HEK293 (cell line): ENCODE measurements at regions not wholly inside any gene's neighbourhood (a gene's known extent, or its start where the extent isn't known, plus 50 kb on each side); places are given as distances from the start of the nearest gene placed in this dataset.
A peak's percentile ranks its signal among the peaks of the same experiment; 100 is the strongest.

Experiments
- BCL6B ChIP-seq: fragments of 450-650 bp; formaldehyde crosslinking; IDR thresholded peaks from 2 replicates; pipeline ENCODE4 v1.5.1; 2017; ENCODE audit warnings: missing biosample characterization, missing genetic modification characterization
- GLI4 ChIP-seq: fragments of 450-650 bp; formaldehyde crosslinking; IDR thresholded peaks from 2 replicates; pipeline ENCODE4 v1.5.1; 2016; ENCODE audit warnings: missing biosample characterization, missing genetic modification characterization
- HOXC10 ChIP-seq: sonication (generic); formaldehyde crosslinking; IDR thresholded peaks from 2 replicates; pipeline ENCODE4 v1.8.1; 2023; ENCODE audit warnings: mild to moderate bottlenecking, missing genetic modification reagents
- KLF17 ChIP-seq: fragments of 450-650 bp; formaldehyde crosslinking; IDR thresholded peaks from 2 replicates; pipeline ENCODE4 v1.5.1; 2016; ENCODE audit warnings: missing biosample characterization, missing genetic modification characterization
- KLF9 ChIP-seq: fragments of 450-650 bp; formaldehyde crosslinking; IDR thresholded peaks from 2 replicates; pipeline ENCODE4 v1.5.1; 2016; ENCODE audit warnings: missing biosample characterization, missing genetic modification characterization, low read depth
- MEIS1 ChIP-seq: sonication (generic); formaldehyde crosslinking; IDR thresholded peaks from 2 replicates; pipeline ENCODE4 v1.8.1; 2022; ENCODE audit warnings: missing genetic modification reagents, mild to moderate bottlenecking, borderline replicate concordance
- PRDM1 ChIP-seq: fragments of 450-650 bp; formaldehyde crosslinking; IDR thresholded peaks from 2 replicates; pipeline ENCODE4; 2016; ENCODE audit warnings: missing biosample characterization, missing genetic modification characterization
- SP3 ChIP-seq: fragments of 450-650 bp; formaldehyde crosslinking; IDR thresholded peaks from 2 replicates; pipeline ENCODE4 v1.5.1; 2016; ENCODE audit warnings: missing biosample characterization, missing genetic modification characterization
- TCF7L2 ChIP-seq: IDR thresholded peaks from 2 replicates; pipeline ENCODE4 v1.6.1; 2011; ENCODE audit warnings: low read depth, mild to moderate bottlenecking, inconsistent platforms, low read length, moderate library complexity, borderline replicate concordance
- TRIM28 ChIP-seq: IDR thresholded peaks from 2 replicates; pipeline ENCODE4 v1.6.1; 2011; ENCODE audit warnings: low read length, control low read depth, borderline replicate concordance
- TSHZ1 ChIP-seq: fragments of 450-650 bp; formaldehyde crosslinking; IDR thresholded peaks from 2 replicates; pipeline ENCODE4 v1.5.1; 2016; ENCODE audit warnings: missing biosample characterization, missing genetic modification characterization, borderline replicate concordance
- YY1 ChIP-seq: fragments of 450-650 bp; formaldehyde crosslinking; IDR thresholded peaks from 2 replicates; pipeline ENCODE4 v1.5.1; 2018; ENCODE audit warnings: missing biosample characterization, missing genetic modification characterization
- ZBTB10 ChIP-seq: fragments of 450-650 bp; formaldehyde crosslinking; IDR thresholded peaks from 2 replicates; pipeline ENCODE4 v1.5.1; 2016; ENCODE audit warnings: missing biosample characterization, missing genetic modification characterization
- ZBTB17 ChIP-seq: fragments of 450-650 bp; formaldehyde crosslinking; IDR thresholded peaks from 2 replicates; pipeline ENCODE4 v1.5.1; 2016; ENCODE audit warnings: missing biosample characterization, missing genetic modification characterization
- ZFP41 ChIP-seq: fragments of 450-650 bp; formaldehyde crosslinking; IDR thresholded peaks from 2 replicates; pipeline ENCODE4 v1.5.1; 2016; ENCODE audit warnings: missing biosample characterization, missing genetic modification characterization, borderline replicate concordance
- ZNF10 ChIP-seq: fragments of 450-650 bp; formaldehyde crosslinking; IDR thresholded peaks from 2 replicates; pipeline ENCODE4 v1.5.1; 2017; ENCODE audit warnings: missing biosample characterization, missing genetic modification characterization
- ZNF121 ChIP-seq: fragments of 450-650 bp; formaldehyde crosslinking; IDR thresholded peaks from 2 replicates; pipeline ENCODE4 v1.5.1; 2016; ENCODE audit warnings: missing biosample characterization, missing genetic modification characterization
- ZNF133 ChIP-seq: fragments of 450-650 bp; formaldehyde crosslinking; IDR thresholded peaks from 2 replicates; pipeline ENCODE4 v1.5.1; 2016; ENCODE audit warnings: missing biosample characterization, missing genetic modification characterization
- ZNF155 ChIP-seq: fragments of 450-650 bp; formaldehyde crosslinking; IDR thresholded peaks from 2 replicates; pipeline ENCODE4 v1.5.1; 2016; ENCODE audit warnings: missing biosample characterization, missing genetic modification characterization
- ZNF19 ChIP-seq: fragments of 450-650 bp; formaldehyde crosslinking; IDR thresholded peaks from 2 replicates; pipeline ENCODE4; 2016; ENCODE audit warnings: missing biosample characterization, missing genetic modification characterization, low read depth
- ZNF24 ChIP-seq: fragments of 450-650 bp; formaldehyde crosslinking; IDR thresholded peaks from 2 replicates; pipeline ENCODE4 v1.5.1; 2016; ENCODE audit warnings: missing biosample characterization, missing genetic modification characterization
- ZNF335 ChIP-seq: fragments of 450-650 bp; formaldehyde crosslinking; conservative IDR thresholded peaks from 2 replicates; pipeline ENCODE4 v1.5.1; 2016; ENCODE audit warnings: missing biosample characterization, missing genetic modification characterization
- ZNF354C ChIP-seq: fragments of 450-650 bp; formaldehyde crosslinking; IDR thresholded peaks from 2 replicates; pipeline ENCODE4 v1.5.1; 2016; ENCODE audit warnings: missing biosample characterization, missing genetic modification characterization, low read depth, borderline replicate concordance
- ZNF391 ChIP-seq: fragments of 450-650 bp; formaldehyde crosslinking; IDR thresholded peaks from 2 replicates; pipeline ENCODE4 v1.5.1; 2016; ENCODE audit warnings: low read depth, missing biosample characterization, missing genetic modification characterization, borderline replicate concordance
- ZNF398 ChIP-seq: fragments of 450-650 bp; formaldehyde crosslinking; IDR thresholded peaks from 2 replicates; pipeline ENCODE4 v1.5.1; 2017; ENCODE audit warnings: missing biosample characterization, missing genetic modification characterization
- ZNF561 ChIP-seq: fragments of 450-650 bp; IDR thresholded peaks from 2 replicates; pipeline ENCODE4 v1.5.1; 2018; ENCODE audit warnings: missing biosample characterization, missing genetic modification characterization, borderline replicate concordance
- ZNF701 ChIP-seq: fragments of 450-650 bp; formaldehyde crosslinking; IDR thresholded peaks from 2 replicates; pipeline ENCODE4 v1.5.1; 2016; ENCODE audit warnings: missing biosample characterization, missing genetic modification characterization
- ZNF768 ChIP-seq: fragments of 450-650 bp; formaldehyde crosslinking; IDR thresholded peaks from 2 replicates; pipeline ENCODE4 v1.5.1; 2018; ENCODE audit warnings: missing biosample characterization, mild to moderate bottlenecking, missing genetic modification characterization
- ZNF785 ChIP-seq: fragments of 450-650 bp; formaldehyde crosslinking; IDR thresholded peaks from 2 replicates; pipeline ENCODE4 v1.5.1; 2016; ENCODE audit warnings: missing biosample characterization, missing genetic modification characterization
- ZNF837 ChIP-seq: fragments of 450-650 bp; formaldehyde crosslinking; IDR thresholded peaks from 2 replicates; pipeline ENCODE4 v1.5.1; 2016; ENCODE audit warnings: missing biosample characterization, missing genetic modification characterization
- ZXDB ChIP-seq: fragments of 450-650 bp; formaldehyde crosslinking; IDR thresholded peaks from 2 replicates; pipeline ENCODE4 v1.5.1; 2016; ENCODE audit warnings: missing biosample characterization, missing genetic modification characterization

GRCh38 chr7:27346531-27347275, 104.1 kb downstream of the EVX1 start (continued):
- TF ChIP-seq ZNF785, result no peak
- no peak; the same call in 1 of the 2 replicates for TF ChIP-seq TRIM28
- no peak for TF ChIP-seq HOXC10 (CRISPR knock-in tag)
- TF ChIP-seq ZFP41 (tag by site-specific recombination), result no peak
- TF ChIP-seq TSHZ1 (tag by site-specific recombination), result no peak
- TF ChIP-seq ZNF10 (tag by site-specific recombination), result no peak
- TF ChIP-seq GLI4 (tag by site-specific recombination), result no peak
- TF ChIP-seq ZNF354C (tag by site-specific recombination), result no peak
- no peak for TF ChIP-seq BCL6B (tag by site-specific recombination)
- TF ChIP-seq ZNF837 (tag by site-specific recombination), result no peak
- TF ChIP-seq MEIS1 (CRISPR knock-in tag), result no peak
- TF ChIP-seq ZNF133 (tag by site-specific recombination), result no peak
- TF ChIP-seq SP3, result no peak
- TF ChIP-seq ZNF19, result no peak
- TF ChIP-seq ZNF335 (tag by site-specific recombination), result peak; percentile 33; the same call in 1 of the 2 replicates
- TF ChIP-seq KLF17 (tag by site-specific recombination), result no peak
- no peak for TF ChIP-seq ZNF391 (tag by site-specific recombination)
- no peak for TF ChIP-seq KLF9
- TF ChIP-seq TCF7L2, result no peak
- no peak for TF ChIP-seq ZNF155 (tag by site-specific recombination)
- peak; percentile 93 for TF ChIP-seq ZBTB17 (tag by site-specific recombination)
- peak; percentile 66 for TF ChIP-seq ZNF561 (tag by site-specific recombination)
- TF ChIP-seq ZNF24 (tag by site-specific recombination), result no peak
- no peak for TF ChIP-seq ZNF121
- no peak for TF ChIP-seq YY1 (tag by site-specific recombination)
- TF ChIP-seq ZNF398 (tag by site-specific recombination), result no peak
- TF ChIP-seq ZBTB10 (tag by site-specific recombination), result no peak
- TF ChIP-seq ZNF768 (tag by site-specific recombination), result no peak
- no peak for TF ChIP-seq PRDM1 (tag by site-specific recombination)
- 0 out of 2 replicates have a peak, but pooled peaks have one; percentile 21 for TF ChIP-seq ZXDB (tag by site-specific recombination)
- no peak for TF ChIP-seq ZNF701 (tag by site-specific recombination)
